ENCODE measurements at regions not wholly inside any gene's neighbourhood (a gene's known extent, or its start where the extent isn't known, plus 50 kb on each side); places are given as distances from the start of the nearest gene placed in this dataset.

- TF ChIP-seq CTCF (IDR thresholded peaks at IDR 0.05) (no peak), POLR2A (IDR thresholded peaks at IDR 0.05) (no peak)
Measured at GRCh38 chr7:79775911-79776310, 322.4 kb upstream of the MAGI2 start.
